NCI-H1694 (cell line): ENCODE measurements at regions not wholly inside any gene's neighbourhood (a gene's known extent, or its start where the extent isn't known, plus 50 kb on each side); places are given as distances from the start of the nearest gene placed in this dataset.

Experiments
- DNase-seq: peaks from one replicate; lab custom pipeline; 2025; lab: John Stamatoyannopoulos, UW

- DNase-seq, result no peak
Observed at GRCh38 chr10:98332623-98333269, 64.8 kb upstream of the LOXL4 start.

GRCh38 chr10:98331885-98332284, 63.9 kb upstream of the LOXL4 start:
- DNase-seq, result no peak

GRCh38 chr10:98330987-98331386, 63.0 kb upstream of the LOXL4 start:
- DNase-seq, result no peak

GRCh38 chr10:98328640-98329039, 60.6 kb upstream of the LOXL4 start:
- no peak for DNase-seq

- DNase-seq, result no peak
Observed at GRCh38 chr10:98328163-98328562, 60.2 kb upstream of the LOXL4 start.

- no peak for DNase-seq
Observed at GRCh38 chr10:98326621-98327027, 58.6 kb upstream of the LOXL4 start.

GRCh38 chr10:98323221-98324164, 55.5 kb upstream of the LOXL4 start:
- no peak for DNase-seq

- DNase-seq, result peak; percentile 52
Observed at GRCh38 chr10:98321186-98321780, 53.3 kb upstream of the LOXL4 start.

- no peak for DNase-seq
Observed at GRCh38 chr10:98320486-98321185, 52.6 kb upstream of the LOXL4 start.

- no peak for DNase-seq
Observed at GRCh38 chr10:98318861-98319260, 50.9 kb upstream of the LOXL4 start.
